GM12878 (cell line): ENCODE measurements at regions not wholly inside any gene's neighbourhood (a gene's known extent, or its start where the extent isn't known, plus 50 kb on each side); places are given as distances from the start of the nearest gene placed in this dataset.

Experiments used
- ATAC-seq: fragments of 200-7000 bp; cut with Tn5 transposase; 3 replicates; pipeline ENCODE4 v1.9.1; 2020; ENCODE audit warnings: mild to moderate bottlenecking, moderate library complexity
- BruUV-seq: library from RNA; stranded (reverse); fragments of 400-500 nt; replicated peaks from 2 replicates; lab custom pipeline; 2021; lab: Mats Ljungman, UMichigan
- CTCF ChIA-PET: fragments of 300-600 bp; sonication (Branson Sonifier 250); formaldehyde crosslinking; extraction: SDS; loops from one replicate; lab custom pipeline; 2021; ENCODE audit warnings: inconsistent platforms; lab: Yijun Ruan, JAX
- POLR2A ChIA-PET: fragments of 350-600 bp; formaldehyde crosslinking; extraction: SDS; loops from one replicate; lab custom pipeline; 2021; ENCODE audit warnings: inconsistent platforms; lab: Charles Lee
- RAD21 ChIA-PET: fragments of 300-600 bp; sonication (Branson Sonifier 250); formaldehyde crosslinking; loops from one replicate; lab custom pipeline; 2023; ENCODE audit warnings: antibody characterized with exemption; ENCODE audit not compliant: unreplicated experiment; lab: Charles Lee
- SMC1A ChIA-PET: fragments of 300-600 bp; sonication (Branson Sonifier 250); formaldehyde crosslinking; loops from one replicate; lab custom pipeline; 2023; ENCODE audit not compliant: unreplicated experiment, uncharacterized antibody; lab: Charles Lee
- DNase-seq: peaks from one replicate; pipeline ENCODE4 v3.0.0-alpha.2; 2011; ENCODE audit warnings: low read depth, low spot score
- FAIRE-seq: peaks from 3 replicates; lab custom pipeline; 2011; peaks lifted over from hg19 to GRCh38; lab: Jason Lieb, UNC
- H2AFZ ChIP-seq: 2 replicates; pipeline ENCODE4 v1.6.0; 2011; ENCODE audit warnings: low read depth, low read length, control low read depth; ENCODE audit not compliant: control insufficient read depth
- H3K27ac ChIP-seq: 2 replicates; pipeline ENCODE4 v1.5.1; 2011; ENCODE audit warnings: control low read depth; ENCODE audit not compliant: control insufficient read depth, insufficient read depth
- H3K27me3 ChIP-seq, 2 experiments: replicated peaks in 1 of 2; 2 replicates each; pipeline versions ENCODE4 v1.6.0 to v1.6.1; 2011; ENCODE audit warnings: low read length in 1 of 2; ENCODE audit not compliant: control insufficient read depth in 2 of 2, insufficient read depth in 2 of 2
- H3K36me3 ChIP-seq, 2 experiments: 2 replicates each; pipeline ENCODE4 v1.5.1; 2011; ENCODE audit warnings: low read length in 1 of 2; ENCODE audit not compliant: control insufficient read depth in 2 of 2, insufficient read depth in 2 of 2
- H3K4me1 ChIP-seq: 2 replicates; pipeline ENCODE4 v1.6.1; 2011; ENCODE audit warnings: mild to moderate bottlenecking, low read length, moderate library complexity, mixed read lengths; ENCODE audit not compliant: control insufficient read depth, insufficient read depth
- H3K4me2 ChIP-seq: 2 replicates; pipeline ENCODE4 v1.6.0; 2011; ENCODE audit warnings: control low read depth; ENCODE audit not compliant: control insufficient read depth, insufficient read depth
- H3K4me3 ChIP-seq: fragments of 200-600 bp; sonication (generic); 2 replicates; pipeline ENCODE4 v1.5.1; 2016
- H3K79me2 ChIP-seq: 2 replicates; pipeline ENCODE4 v1.6.0; 2011; ENCODE audit warnings: low read length; ENCODE audit not compliant: control insufficient read depth, insufficient read depth
- H3K9ac ChIP-seq: 2 replicates; pipeline ENCODE4 v1.8.0; 2011; ENCODE audit warnings: low read length, control low read depth, mixed read lengths; ENCODE audit not compliant: control insufficient read depth, insufficient read depth
- H3K9me3 ChIP-seq: replicated peaks from 3 replicates; pipeline ENCODE4 v1.5.1; 2011; ENCODE audit warnings: mild to moderate bottlenecking, low read length; ENCODE audit not compliant: control insufficient read depth, insufficient read depth
- H4K20me1 ChIP-seq: 2 replicates; pipeline ENCODE4 v1.6.0; 2011; ENCODE audit not compliant: control insufficient read depth, insufficient read depth
- BACH1 ChIP-seq: fragments of 450-650 bp; IDR thresholded peaks from 2 replicates; pipeline ENCODE4 v1.6.1; 2017; ENCODE audit warnings: mild to moderate bottlenecking, borderline replicate concordance
- CBFB ChIP-seq: IDR thresholded peaks from 2 replicates; pipeline ENCODE4 v1.6.1; 2016; ENCODE audit warnings: antibody characterized with exemption, low read depth
- CHD2 ChIP-seq: IDR thresholded peaks from 2 replicates; pipeline ENCODE4 v1.6.1; 2011; ENCODE audit warnings: low read depth, low read length, improper control_type of control experiment, borderline replicate concordance
- CHD4 ChIP-seq: fragments of 200-600 bp; sonication (generic); IDR thresholded peaks from 2 replicates; pipeline ENCODE4 v1.6.1; 2016; ENCODE audit warnings: mild to moderate bottlenecking
- EP300 ChIP-seq, 2 experiments: fragments of 150-350 bp in 1 of 2; IDR thresholded peaks; 2 replicates each; pipeline ENCODE4 v1.6.1; 2011 to 2012; ENCODE audit warnings: low read depth in 2 of 2, low read length in 2 of 2, borderline replicate concordance in 1 of 2, improper control_type of control experiment in 1 of 2, inconsistent platforms in 1 of 2; ENCODE audit not compliant: control insufficient read depth in 1 of 2
- HDAC2 ChIP-seq: fragments of 200-600 bp; sonication (generic); IDR thresholded peaks from 2 replicates; pipeline ENCODE4 v1.6.1; 2017
- HDAC6 ChIP-seq: fragments of 200-600 bp; sonication (generic); IDR thresholded peaks from one replicate; pipeline ENCODE4 v1.8.0; 2017; ENCODE audit warnings: antibody characterized with exemption; ENCODE audit not compliant: unreplicated experiment
- HDGF ChIP-seq: fragments of 450-650 bp; IDR thresholded peaks from 2 replicates; pipeline ENCODE4 v1.6.1; 2016; ENCODE audit warnings: antibody characterized with exemption
- JUNB ChIP-seq: IDR thresholded peaks from 2 replicates; pipeline ENCODE4 v1.6.1; 2016; ENCODE audit warnings: antibody characterized with exemption, mild to moderate bottlenecking
- JUND ChIP-seq: IDR thresholded peaks from 2 replicates; pipeline ENCODE4 v1.6.1; 2012; ENCODE audit warnings: low read depth, mild to moderate bottlenecking, low read length, improper control_type of control experiment, moderate library complexity
- KLF5 ChIP-seq: fragments of 450-650 bp; IDR thresholded peaks from 2 replicates; pipeline ENCODE4 v1.6.1; 2014; ENCODE audit warnings: mild to moderate bottlenecking; ENCODE audit not compliant: partially characterized antibody
- MTA2 ChIP-seq: fragments of 450-650 bp; IDR thresholded peaks from 2 replicates; pipeline ENCODE4 v1.6.1; 2016; ENCODE audit warnings: low read depth, mild to moderate bottlenecking, moderate library complexity
- NFYB ChIP-seq: IDR thresholded peaks from 2 replicates; pipeline ENCODE4 v1.6.1; 2011; ENCODE audit warnings: low read depth, mild to moderate bottlenecking, low read length, improper control_type of control experiment, moderate library complexity; ENCODE audit not compliant: insufficient read depth
- POLR2A ChIP-seq: IDR thresholded peaks from 2 replicates; pipeline ENCODE4 v1.6.1; 2011; ENCODE audit warnings: low read depth, mild to moderate bottlenecking, low read length
- REST ChIP-seq: IDR thresholded peaks from 2 replicates; pipeline ENCODE4 v1.6.1; 2012; ENCODE audit warnings: mild to moderate bottlenecking, low read depth, low read length
- SMAD1 ChIP-seq: fragments of 450-650 bp; IDR thresholded peaks from 2 replicates; pipeline ENCODE4 v1.6.1; 2018; ENCODE audit warnings: mild to moderate bottlenecking, low read depth; ENCODE audit not compliant: partially characterized antibody
- SMC3 ChIP-seq: IDR thresholded peaks from 2 replicates; pipeline ENCODE4 v1.6.1; 2011; ENCODE audit warnings: low read length, improper control_type of control experiment, borderline replicate concordance
- WRNIP1 ChIP-seq: IDR thresholded peaks from 2 replicates; pipeline ENCODE4 v1.6.1; 2011; ENCODE audit warnings: low read depth, low read length, improper control_type of control experiment, borderline replicate concordance
- YBX1 ChIP-seq: fragments of 450-650 bp; IDR thresholded peaks from 2 replicates; pipeline ENCODE4 v1.6.1; 2016; ENCODE audit warnings: antibody characterized with exemption
- ZNF24 ChIP-seq: fragments of 450-650 bp; IDR thresholded peaks from 2 replicates; pipeline ENCODE4 v1.6.1; 2017; ENCODE audit warnings: antibody characterized with exemption, mild to moderate bottlenecking
- WGBS: methylation state at CpG from one replicate; pipeline ENCODE4 v1.1.6; 2016; ENCODE audit warnings: low lambda C conversion rate; ENCODE audit not compliant: insufficient replicate concordance, insufficient coverage; ENCODE audit errors: missing lambda C conversion rate; 5-methylcytosine and 5-hydroxymethylcytosine counted together
- in situ Hi-C: fragments of 300-500 bp; cut with MboI; formaldehyde crosslinking; loops from 9 replicates; pipeline ENCODE4 v1.14.3; 2018; ENCODE audit warnings: mixed read lengths
- intact Hi-C: fragments of 100-400 bp; cut with micrococcal nuclease; formaldehyde crosslinking; loops from one replicate; pipeline ENCODE4 v1.14.2; 2022; ENCODE audit not compliant: unreplicated experiment
- TF ChIP-seq, protein P1 (sequence below): IDR thresholded peaks from 2 replicates; pipeline ENCODE4 v1.6.1; 2011; ENCODE audit warnings: low read depth, mild to moderate bottlenecking, low read length, moderate library complexity, borderline replicate concordance; ENCODE audit errors: extremely low read depth

DNA sequence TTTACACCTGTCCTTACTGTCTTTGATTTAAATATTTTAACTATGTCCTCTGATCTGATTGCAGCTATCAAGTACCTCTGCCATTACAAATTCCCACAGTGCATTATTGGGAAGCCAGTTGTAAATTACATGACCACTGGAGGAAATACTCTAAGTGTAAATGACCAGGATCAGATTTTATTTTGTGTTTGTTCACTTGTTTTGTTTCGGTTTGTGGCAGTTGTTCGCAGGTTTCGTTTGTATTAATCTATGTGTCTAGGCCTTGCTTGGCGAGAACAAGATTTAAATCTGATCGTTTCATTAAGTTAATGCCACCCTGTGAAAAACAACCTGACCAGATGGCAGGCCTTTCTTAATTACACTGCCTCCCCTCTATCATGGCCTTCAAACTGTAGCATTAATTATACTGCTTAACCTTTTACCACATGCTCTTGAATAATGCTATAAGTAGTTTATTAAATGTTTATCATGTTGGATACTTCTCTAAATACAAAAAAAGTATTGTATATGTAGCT lies 990.1 kb downstream of the TMTC2 start (continued):
- TF ChIP-seq ZNF24 (no peak), WRNIP1 (no peak), NFYB (no peak), MTA2 (no peak), CBFB (no peak)
- TF ChIP-seq, protein P1, sequence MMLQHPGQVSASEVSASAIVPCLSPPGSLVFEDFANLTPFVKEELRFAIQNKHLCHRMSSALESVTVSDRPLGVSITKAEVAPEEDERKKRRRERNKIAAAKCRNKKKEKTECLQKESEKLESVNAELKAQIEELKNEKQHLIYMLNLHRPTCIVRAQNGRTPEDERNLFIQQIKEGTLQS, result no peak

DNA sequence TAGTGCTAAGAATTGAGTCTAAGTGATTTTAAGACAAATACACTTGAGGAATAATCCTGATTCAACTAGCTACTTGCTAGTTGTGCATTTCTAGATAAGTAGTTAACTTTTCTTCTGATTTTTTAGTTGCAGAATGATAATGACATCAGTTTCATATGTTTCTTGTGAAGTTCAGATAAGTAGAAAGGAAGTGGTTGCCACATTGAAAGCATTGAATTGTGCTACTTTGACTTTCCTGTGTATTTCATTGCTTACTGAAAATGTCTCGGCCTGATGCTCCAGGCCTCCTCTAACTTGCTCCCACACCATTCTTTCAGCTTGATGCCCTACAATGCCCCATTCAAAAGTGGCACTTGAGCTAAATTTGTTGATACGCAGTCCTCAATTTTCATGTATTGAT lies 980.0 kb downstream of the TMTC2 start:
- H3K27ac ChIP-seq, result no peak overlapping the region
- H4K20me1 ChIP-seq, result no peaks in the 10 kb centered on the region
- SMC1A ChIA-PET, result no interaction called here
- CTCF ChIA-PET, result no interaction called here
- no peaks in the 10 kb centered on the region for H3K27me3 ChIP-seq
- no peak for ATAC-seq
- no peak overlapping the region for H3K9ac ChIP-seq
- POLR2A ChIA-PET, result no interaction called here
- no peak for DNase-seq
- in situ Hi-C loops, result no loop called here
- BruUV-seq, result no TSS peak
- 13% methylated on average over 2 of the region's 2 CpGs for WGBS
- FAIRE-seq, result no peak
- intact Hi-C loops, result no loop called here
- H3K4me3 ChIP-seq, result no peak overlapping the region
- no peaks in the 10 kb centered on the region for H3K4me1 ChIP-seq
- no peak overlapping the region for H3K4me2 ChIP-seq
- no peaks in the 10 kb centered on the region for H3K36me3 ChIP-seq
- RAD21 ChIA-PET, result no interaction called here
- no peak overlapping the region for H2AFZ ChIP-seq
- H3K79me2 ChIP-seq, result no peaks in the 10 kb centered on the region
- no peaks in the 10 kb centered on the region for H3K9me3 ChIP-seq
- TF ChIP-seq KLF5, result no peak
- TF ChIP-seq YBX1, result no peak
- TF ChIP-seq CHD2, result no peak
- TF ChIP-seq CHD4, result no peak
- no peak for TF ChIP-seq SMC3
- no peak for TF ChIP-seq JUNB
- no peak for TF ChIP-seq JUND
- TF ChIP-seq POLR2A, result no peak
- TF ChIP-seq HDAC6, result no peak
- TF ChIP-seq HDAC2, result no peak
- TF ChIP-seq EP300 (IDR thresholded peaks at IDR 0.05; ENCODE audit: borderline replicate concordance in 1 of 2, control insufficient read depth in 1 of 2, low read depth in 2 of 2, low read length in 2 of 2), result no peak
- TF ChIP-seq BACH1, result no peak
- TF ChIP-seq HDGF, result no peak
- TF ChIP-seq SMAD1, result no peak
- TF ChIP-seq ZNF24, result no peak
- no peak for TF ChIP-seq REST
